Testis (tissue), 2 donors: ENCODE measurements at regions not wholly inside any gene's neighbourhood (a gene's known extent, or its start where the extent isn't known, plus 50 kb on each side); places are given as distances from the start of the nearest gene placed in this dataset.

Experiments used
- DNase-seq: peaks from one replicate; pipeline ENCODE4 v3.0.0-alpha.2; 2019
- H3K27ac ChIP-seq, 2 donors: fragments of 200-600 bp; sonication (generic); one replicate each; pipeline ENCODE4 v1.5.1; 2019
- H3K27me3 ChIP-seq: fragments of 200-600 bp; sonication (generic); one replicate; pipeline ENCODE4 v1.5.1; 2019
- H3K36me3 ChIP-seq: fragments of 200-600 bp; sonication (generic); one replicate; pipeline ENCODE4 v1.5.1; 2017; ENCODE audit warnings: low read depth; ENCODE audit errors: missing control alignments
- H3K4me1 ChIP-seq: fragments of 200-600 bp; sonication (generic); one replicate; pipeline ENCODE4 v1.5.1; 2019
- H3K4me3 ChIP-seq, 2 donors: fragments of 200-600 bp; sonication (generic); one replicate each; pipeline ENCODE4 v1.5.1; 2017 to 2019
- H3K9me3 ChIP-seq: fragments of 200-600 bp; sonication (generic); one replicate; pipeline ENCODE4 v1.5.1; 2017
- CTCF ChIP-seq, 3 experiments: fragments of 450-650 bp in 2 of 3; fragments of 200-600 bp in 1 of 3; sonication (generic) in 1 of 3; IDR thresholded peaks; one replicate each; pipeline ENCODE4 v1.5.1; 2016 to 2019; ENCODE audit warnings: antibody characterized with exemption in 3 of 3, mild to moderate bottlenecking in 2 of 3, moderate library complexity in 1 of 3
- POLR2A ChIP-seq: fragments of 450-650 bp; IDR thresholded peaks from one replicate; pipeline ENCODE4 v1.6.1; 2017; ENCODE audit warnings: antibody characterized with exemption, mild to moderate bottlenecking, moderate library complexity
- WGBS, 2 donors: methylation state at CpG; one replicate each; pipeline ENCODE4 v1.1.5; 2018; 5-methylcytosine and 5-hydroxymethylcytosine counted together
- intact Hi-C: fragments of 100-400 bp; cut with DNase I; formaldehyde crosslinking; loops from one replicate; pipeline ENCODE4 v1.15.1; 2023; ENCODE audit warnings: low total_unique reads

- DNase-seq = no peak
Observed at GRCh38 chrX:45537936-45538335, 337.3 kb upstream of the DIPK2B start.

GRCh38 chrX:45527834-45528233, 327.2 kb upstream of the DIPK2B start:
- Histone ChIP-seq H3K4me3 (no peak overlapping the region), H3K36me3 (no peaks in the 10 kb centered on the region), H3K9me3 (no peaks in the 10 kb centered on the region), H3K27ac (no peak overlapping the region), H3K4me1 (no peaks in the 10 kb centered on the region), H3K27me3 (no peaks in the 10 kb centered on the region)
- 76 to 83% methylated on average over 4 of the region's 4 CpGs for WGBS, 2 donors
- no peak for DNase-seq
- TF ChIP-seq POLR2A (no peak), CTCF (IDR thresholded peaks at IDR 0.05) (no peak)
- intact Hi-C loops = no loop called here

More at GRCh38 chrX:45537936-45538335, 337.3 kb upstream of the DIPK2B start:
- H3K9me3 ChIP-seq = no peaks in the 10 kb centered on the region
- 94 to 100% methylated on average over 1 of the region's 1 CpG for WGBS, 2 donors
- H3K36me3 ChIP-seq = no peaks in the 10 kb centered on the region
- TF ChIP-seq POLR2A (no peak), CTCF (IDR thresholded peaks at IDR 0.05) (no peak)
- no peaks in the 10 kb centered on the region for H3K27me3 ChIP-seq
- no peak overlapping the region for H3K4me3 ChIP-seq
- intact Hi-C loops = no loop called here
- no peak overlapping the region for H3K27ac ChIP-seq
- no peaks in the 10 kb centered on the region for H3K4me1 ChIP-seq

- no peaks in the 10 kb centered on the region for H3K27me3 ChIP-seq
- H3K4me3 ChIP-seq = no peak overlapping the region
- no peaks in the 10 kb centered on the region for H3K36me3 ChIP-seq
- intact Hi-C loops = no loop called here
- H3K27ac ChIP-seq = no peak overlapping the region
- WGBS, 2 donors = 94 to 95% methylated on average over 3 of the region's 3 CpGs
- no peaks in the 10 kb centered on the region for H3K9me3 ChIP-seq
- no peaks in the 10 kb centered on the region for H3K4me1 ChIP-seq
- no peak for DNase-seq
- no peak for TF ChIP-seq CTCF (IDR thresholded peaks at IDR 0.05)
- no peak for TF ChIP-seq POLR2A
Observed at GRCh38 chrX:45524805-45525204, 324.1 kb upstream of the DIPK2B start.

GRCh38 chrX:45524296-45524695, 323.6 kb upstream of the DIPK2B start:
- H3K9me3 ChIP-seq = no peaks in the 10 kb centered on the region
- H3K4me3 ChIP-seq = no peak overlapping the region
- TF ChIP-seq POLR2A (no peak), CTCF (IDR thresholded peaks at IDR 0.05) (no peak)
- H3K4me1 ChIP-seq = no peaks in the 10 kb centered on the region
- DNase-seq = no peak
- H3K27ac ChIP-seq = no peak overlapping the region
- no peaks in the 10 kb centered on the region for H3K27me3 ChIP-seq
- WGBS, 2 donors = 88 to 97% methylated on average over 1 of the region's 1 CpG
- intact Hi-C loops = no loop called here
- H3K36me3 ChIP-seq = no peaks in the 10 kb centered on the region

- no peak for DNase-seq
- TF ChIP-seq CTCF (IDR thresholded peaks at IDR 0.05) (no peak), POLR2A (no peak)
- no peaks in the 10 kb centered on the region for H3K27me3 ChIP-seq
- no peak overlapping the region for H3K4me3 ChIP-seq
- 30 to 40% methylated on average over 1 of the region's 1 CpG for WGBS, 2 donors
- intact Hi-C loops = no loop called here
- H3K27ac ChIP-seq = no peak overlapping the region
- no peaks in the 10 kb centered on the region for H3K36me3 ChIP-seq
- H3K4me1 ChIP-seq = no peaks in the 10 kb centered on the region
- no peaks in the 10 kb centered on the region for H3K9me3 ChIP-seq
Observed at GRCh38 chrX:45518552-45518951, 317.9 kb upstream of the DIPK2B start.
